ENCODE measurements at regions not wholly inside any gene's neighbourhood (a gene's known extent, or its start where the extent isn't known, plus 50 kb on each side); places are given as distances from the start of the nearest gene placed in this dataset.
"Not testable (repeated sequence)": the region's sequence is repeated elsewhere in the genome, so short reads cannot be mapped to it uniquely, and the experiment has no call there.

DNA sequence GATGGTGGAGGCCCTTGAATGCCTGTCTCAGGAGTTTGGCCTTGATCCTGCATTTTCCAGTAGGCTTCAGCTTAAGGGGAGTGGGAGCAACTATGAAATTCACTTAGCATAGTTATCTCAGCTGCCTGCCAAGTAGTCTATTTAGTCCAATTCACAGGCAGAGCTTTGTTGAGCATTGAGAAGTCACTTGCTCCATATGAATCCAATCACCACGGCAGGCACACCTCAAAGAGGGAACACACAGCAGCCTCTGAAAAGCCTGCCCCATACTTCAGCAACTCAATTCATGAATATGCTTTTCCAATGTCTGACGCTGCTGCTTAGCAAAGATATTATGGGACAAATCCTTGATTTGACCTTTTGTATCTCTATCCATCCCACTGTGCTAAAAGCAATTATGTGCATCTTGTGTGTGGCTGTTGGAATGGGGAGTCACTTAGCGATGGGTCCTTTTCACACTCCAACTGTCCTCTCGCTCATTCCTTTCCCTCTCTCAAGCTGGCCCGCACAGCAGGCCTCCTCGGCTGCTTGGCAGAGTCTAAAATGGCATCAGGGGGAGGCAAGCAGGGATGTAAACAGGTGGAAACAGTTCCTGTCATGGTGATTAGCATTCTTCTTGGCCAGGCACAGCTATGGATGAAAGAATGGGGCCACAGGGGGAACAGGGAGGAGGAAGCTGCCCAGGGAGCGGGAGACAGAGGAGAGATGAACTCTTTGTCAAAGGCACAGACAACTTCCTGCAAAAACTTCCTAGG is 56.0 kb upstream of the LRPPRC start:
- DNase-seq (ENCODE audit: low spot score) = no peak

DNA sequence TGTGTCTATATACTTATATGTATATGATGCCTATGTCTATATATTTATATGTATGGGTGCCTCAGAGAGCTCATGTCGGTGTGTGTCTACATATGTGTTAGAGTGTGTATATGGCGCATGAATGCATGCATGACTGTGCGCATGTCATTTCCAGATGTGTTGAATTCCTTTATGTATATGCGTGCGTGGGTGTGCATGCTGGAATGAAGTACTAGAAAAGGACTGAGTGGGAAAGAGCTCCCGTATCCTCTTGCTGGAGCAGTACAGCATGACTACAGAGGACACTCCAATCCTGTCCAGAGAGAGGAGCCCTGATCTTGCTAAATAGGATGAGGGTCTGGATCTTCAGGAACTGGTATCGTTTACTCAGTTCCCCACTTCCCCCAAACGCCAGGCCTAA is 56.8 kb upstream of the LRPPRC start:
- DNase-seq (ENCODE audit: low spot score) = no peak

- DNase-seq (ENCODE audit: low spot score) = no peak
Observed at GRCh38 chr2:44053052-44053451, 57.3 kb upstream of the LRPPRC start.

DNA sequence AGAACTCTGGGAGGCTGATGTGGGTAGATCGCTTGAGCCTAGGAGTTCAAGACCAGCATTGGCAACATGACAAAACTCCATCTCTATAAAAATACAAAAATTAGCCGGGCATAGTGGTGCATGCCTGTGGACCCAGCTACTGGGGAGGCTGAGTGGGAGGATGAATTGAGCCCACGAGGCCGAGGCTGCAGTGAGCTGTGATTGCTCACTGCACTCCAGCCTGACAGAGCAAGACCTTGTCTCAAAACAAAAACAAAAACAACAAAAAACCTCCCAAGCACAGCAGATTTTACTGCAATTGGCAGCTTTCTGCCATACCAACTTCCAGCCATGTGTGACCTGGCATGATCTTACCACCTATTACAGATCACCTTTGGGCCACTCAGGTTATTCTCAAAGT is 57.7 kb upstream of the LRPPRC start:
- no peak for DNase-seq (ENCODE audit: low spot score)

DNA sequence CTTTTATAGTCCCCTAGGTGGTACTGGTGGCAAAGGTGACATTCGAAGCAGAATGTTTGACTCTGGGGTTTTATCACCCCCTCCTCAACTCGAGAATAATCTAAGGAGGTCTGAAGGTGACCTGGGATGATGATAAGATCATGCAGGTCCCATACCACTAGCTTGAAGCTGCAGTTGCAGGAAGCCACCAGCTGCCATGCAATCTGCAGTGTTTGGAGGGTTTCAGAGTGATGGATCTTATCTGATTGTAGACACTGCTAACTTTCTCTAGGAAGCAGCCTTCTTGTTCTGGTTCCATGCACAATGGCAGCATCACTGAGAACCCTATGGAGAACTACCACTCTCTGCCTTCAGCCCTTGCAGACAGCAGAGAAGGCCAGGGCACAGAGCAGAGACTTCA is 59.4 kb upstream of the LRPPRC start:
- no peak for DNase-seq (ENCODE audit: low spot score)

DNA sequence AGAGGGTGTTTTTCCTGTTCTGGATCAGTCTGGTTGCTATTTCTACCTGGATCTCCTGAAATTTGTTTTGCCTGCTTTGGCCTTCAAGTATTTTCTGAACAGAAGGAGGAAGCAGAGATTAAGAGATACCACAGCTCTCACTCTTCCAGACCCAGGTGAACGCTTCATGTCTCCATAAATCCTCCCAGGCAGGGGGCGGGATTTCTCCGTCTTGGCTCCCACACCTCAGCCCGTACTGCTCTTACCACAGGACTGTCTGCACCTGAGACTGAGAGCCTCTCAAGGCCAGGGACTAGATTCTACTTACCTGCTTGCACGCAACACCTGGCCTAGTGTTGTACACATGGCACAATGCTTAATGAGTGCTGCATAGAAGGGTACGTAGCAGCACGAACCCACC is 59.9 kb upstream of the LRPPRC start:
- no peak for DNase-seq (ENCODE audit: low spot score)

GRCh38 chr2:44056947-44057346 is 61.2 kb upstream of the LRPPRC start:
- DNase-seq (ENCODE audit: low spot score) = no peak

- not testable (repeated sequence) for DNase-seq (ENCODE audit: low spot score)
Observed at GRCh38 chr2:44060286-44060685, 64.5 kb upstream of the LRPPRC start.

GRCh38 chr2:44060990-44061389 is 65.2 kb upstream of the LRPPRC start:
- DNase-seq (ENCODE audit: low spot score) = no peak

DNA sequence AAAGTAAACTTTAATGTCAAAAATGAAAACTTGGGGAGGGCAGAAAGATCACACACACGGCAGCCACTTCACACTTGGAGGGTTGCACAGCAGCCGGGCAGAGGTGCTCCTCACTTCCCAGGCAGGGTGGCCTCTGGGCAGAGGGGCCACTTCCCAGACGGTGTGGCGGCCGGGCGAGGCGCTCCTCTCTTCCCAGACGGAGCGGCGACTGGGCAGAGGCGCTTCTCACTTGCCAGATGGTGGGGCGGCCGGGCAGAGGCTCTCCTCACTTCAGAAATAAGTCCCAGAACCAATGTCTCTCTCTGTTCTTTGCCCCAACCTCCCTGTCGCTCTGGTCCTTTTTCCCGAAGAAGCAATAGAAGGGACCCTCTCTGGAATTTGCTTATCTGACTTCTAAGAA is 65.7 kb upstream of the LRPPRC start:
- no peak for DNase-seq (ENCODE audit: low spot score)

DNA sequence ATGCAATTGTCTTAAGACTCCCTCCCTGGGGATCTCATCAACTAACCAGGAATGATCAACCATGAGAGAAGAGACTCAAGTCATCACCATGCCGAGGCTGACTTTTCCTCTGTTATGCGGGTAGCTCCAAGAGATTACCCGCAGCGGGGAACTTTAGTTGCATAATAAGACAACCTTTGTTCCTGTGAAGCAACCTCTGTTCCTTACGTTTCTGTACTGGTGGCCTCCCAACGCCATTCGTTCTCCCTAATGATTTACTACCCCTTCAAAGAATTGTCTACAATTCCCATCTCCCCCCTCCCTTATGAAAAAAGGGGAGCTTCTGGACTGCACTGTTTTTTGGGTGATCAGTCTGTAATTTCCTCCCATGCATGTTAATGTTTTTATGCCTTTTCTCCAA is 66.1 kb upstream of the LRPPRC start:
- no peak for DNase-seq (ENCODE audit: low spot score)

- DNase-seq (ENCODE audit: low spot score) = no peak
Observed at GRCh38 chr2:44063033-44063432, 67.2 kb upstream of the LRPPRC start.

DNA sequence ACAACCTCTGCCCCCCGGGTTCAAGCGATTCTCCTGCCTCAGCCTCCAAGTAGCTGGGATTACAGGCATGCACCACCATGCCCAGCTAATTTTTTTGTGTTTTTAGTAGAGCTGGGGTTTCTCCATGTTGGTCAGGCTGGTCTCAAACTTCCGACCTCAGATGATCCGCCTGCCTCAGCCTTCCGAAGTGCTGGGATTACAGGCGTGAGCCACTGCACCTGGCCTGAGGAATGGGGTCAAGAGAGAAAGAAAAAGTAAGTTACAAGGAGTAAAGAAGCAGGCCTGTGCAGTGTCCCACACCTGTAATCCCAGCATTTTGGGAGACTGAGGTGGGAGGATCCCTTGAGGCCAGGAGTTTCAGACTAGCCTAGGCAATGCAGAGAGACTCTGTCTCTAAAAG is 68.5 kb upstream of the LRPPRC start:
- not testable (repeated sequence) for DNase-seq (ENCODE audit: low spot score)

GRCh38 chr2:44067012-44067790 is 71.4 kb upstream of the LRPPRC start:
- DNase-seq (ENCODE audit: low spot score) = not testable (repeated sequence)

DNA sequence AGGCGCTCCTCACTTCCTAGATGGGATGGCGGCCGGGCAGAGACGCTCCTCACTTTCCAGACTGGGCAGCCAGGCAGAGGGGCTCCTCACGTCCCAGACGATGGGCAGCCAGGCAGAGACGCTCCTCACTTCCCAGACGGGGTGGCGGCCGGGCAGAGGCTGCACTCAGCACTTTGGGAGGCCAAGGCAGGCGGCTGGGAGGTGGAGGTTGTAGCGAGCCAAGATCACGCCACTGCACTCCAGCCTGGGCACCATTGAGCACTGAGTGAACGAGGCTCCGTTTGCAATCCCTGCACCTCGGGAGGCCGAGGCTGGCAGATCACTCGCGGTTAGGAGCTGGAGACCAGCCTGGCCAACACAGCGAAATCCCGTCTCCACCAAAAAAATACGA is 72.0 kb upstream of the LRPPRC start:
- not testable (repeated sequence) for DNase-seq (ENCODE audit: low spot score)

DNA sequence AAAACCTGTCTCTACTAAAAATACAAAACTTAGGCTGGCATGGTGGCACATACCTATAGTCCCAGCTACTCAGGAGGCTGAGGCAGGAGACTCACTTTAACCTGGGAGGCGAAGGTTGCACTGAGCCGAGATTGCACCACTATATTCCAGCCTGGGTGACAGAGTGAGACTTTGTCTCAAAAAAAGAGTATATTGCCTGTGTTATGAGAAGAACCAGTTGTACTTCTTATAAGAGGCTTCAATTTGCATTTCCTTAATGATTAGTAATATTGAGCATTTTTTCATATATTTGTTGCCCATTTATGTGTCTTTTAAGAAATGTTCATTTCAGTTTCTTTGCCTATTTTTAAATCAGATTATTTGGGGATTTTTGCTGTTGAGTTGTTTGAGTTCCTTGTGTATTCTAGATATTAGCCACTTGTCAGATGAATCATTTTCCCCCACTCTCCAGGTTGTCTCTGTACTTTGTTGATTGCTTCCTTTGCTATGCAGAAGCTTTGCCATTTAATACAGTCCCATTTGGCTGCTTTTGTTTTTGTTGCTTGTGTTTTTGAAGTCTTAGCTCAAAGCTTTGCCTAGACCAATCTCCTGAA is 75.8 kb upstream of the LRPPRC start:
- DNase-seq (ENCODE audit: low spot score) = no peak

GRCh38 chr2:44073667-44074066 is 77.9 kb upstream of the LRPPRC start:
- DNase-seq (ENCODE audit: low spot score) = not testable (repeated sequence)

DNA sequence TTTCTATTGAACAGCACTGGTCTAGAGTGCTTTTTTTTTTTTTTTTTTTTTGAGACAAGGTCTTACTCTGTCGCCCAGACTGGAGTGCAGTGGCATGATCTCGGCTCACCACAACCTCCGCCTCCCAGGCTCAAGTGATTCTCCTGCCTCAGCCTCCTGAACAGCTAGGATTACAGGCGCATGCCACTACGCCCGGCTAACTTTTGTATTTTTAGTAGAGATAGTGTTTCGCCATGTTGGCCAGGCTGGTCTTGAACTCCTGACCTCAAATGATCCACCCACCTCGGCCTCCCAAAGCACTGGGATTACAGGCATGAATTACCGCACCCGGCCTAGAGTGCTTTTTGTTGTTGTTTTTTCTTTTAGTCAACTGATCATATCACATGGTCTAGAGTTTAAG is 79.0 kb upstream of the LRPPRC start:
- not testable (repeated sequence) for DNase-seq (ENCODE audit: low spot score)

- DNase-seq (ENCODE audit: low spot score) = no peak
Observed at GRCh38 chr2:44075541-44075940, 79.8 kb upstream of the LRPPRC start.

GRCh38 chr2:44077942-44078511 is 82.2 kb upstream of the LRPPRC start:
- no peak for DNase-seq (ENCODE audit: low spot score)

DNA sequence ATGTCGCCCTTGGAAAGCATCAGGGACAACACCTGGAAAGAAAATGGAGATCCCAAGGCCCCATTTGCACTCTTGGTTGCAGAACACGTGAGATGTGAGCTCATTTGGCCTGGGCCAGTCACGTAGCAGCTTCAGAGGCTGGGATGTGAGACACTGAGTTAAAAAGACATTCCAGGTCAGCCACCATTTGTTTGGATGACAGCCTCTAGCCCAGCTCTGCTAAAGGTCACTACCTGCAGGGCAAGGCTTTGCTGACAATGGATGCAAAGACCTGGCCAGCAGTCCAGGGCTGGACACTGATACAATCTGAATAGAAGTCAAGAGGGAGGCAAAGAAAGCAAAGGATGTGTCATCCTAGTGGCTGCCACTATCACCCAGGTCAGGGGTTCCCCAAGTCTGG is 83.9 kb upstream of the LRPPRC start:
- no peak for DNase-seq (ENCODE audit: low spot score)

DNA sequence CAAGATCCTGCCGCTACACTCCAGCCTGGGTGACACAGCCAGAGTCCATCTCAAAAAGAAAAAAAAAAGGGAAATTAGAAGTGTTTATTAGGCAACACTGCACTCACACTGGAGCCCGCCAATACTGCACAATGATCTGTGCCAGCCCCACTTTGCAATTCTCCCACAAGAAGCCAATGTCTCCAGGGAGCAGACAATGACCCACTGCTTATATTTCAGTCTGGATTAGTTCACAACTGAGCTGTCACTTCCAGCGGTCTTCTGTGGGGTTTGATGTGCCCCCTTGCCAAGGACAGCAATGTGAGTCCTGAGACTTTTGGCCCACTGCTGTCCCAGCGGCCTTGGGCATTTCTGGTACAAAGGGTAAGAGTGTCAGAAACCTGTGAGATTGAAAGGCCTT is 85.6 kb upstream of the PPM1B start:
- no peak for DNase-seq (ENCODE audit: low spot score)

- no peak for DNase-seq (ENCODE audit: low spot score)
Observed at GRCh38 chr2:44084850-44085249, 83.8 kb upstream of the PPM1B start.
